ENCODE measurements at regions not wholly inside any gene's neighbourhood (a gene's known extent, or its start where the extent isn't known, plus 50 kb on each side); places are given as distances from the start of the nearest gene placed in this dataset.
"Not testable (repeated sequence)": the region's sequence is repeated elsewhere in the genome, so short reads cannot be mapped to it uniquely, and the experiment has no call there.

GRCh38 chr21:9705016-9705415 is 816.4 kb upstream of the TPTE start:
- WGBS, 2 donors: 77% methylated on average over 25 to 38 of the region's 44 CpGs
- H3K27ac ChIP-seq; ATAC-seq; H3K4me3 ChIP-seq; H3K4me1 ChIP-seq; FAIRE-seq; H3K27me3 ChIP-seq; H3K9me3 ChIP-seq; intact Hi-C loops (cut with DNase I); H3K36me3 ChIP-seq: not testable (repeated sequence)
- peak in 1 of 6 donors; percentile 26 for DNase-seq

GRCh38 chr21:9705455-9705854 is 815.9 kb upstream of the TPTE start:
- intact Hi-C loops (cut with DNase I); H3K4me3 ChIP-seq; H3K27ac ChIP-seq; H3K36me3 ChIP-seq; H3K27me3 ChIP-seq; H3K9me3 ChIP-seq; ATAC-seq; H3K4me1 ChIP-seq; FAIRE-seq: not testable (repeated sequence)
- DNase-seq: peak in 1 of 6 donors; percentile 45
- 76 to 80% methylated on average over 22 to 37 of the region's 63 CpGs for WGBS, 2 donors

GRCh38 chr21:9724542-9724941 is 796.8 kb upstream of the TPTE start:
- H3K4me1 ChIP-seq; DNase-seq; H3K4me3 ChIP-seq; H3K27me3 ChIP-seq; intact Hi-C loops (cut with DNase I); H3K36me3 ChIP-seq; FAIRE-seq; H3K27ac ChIP-seq; ATAC-seq; H3K9me3 ChIP-seq: not testable (repeated sequence)
- WGBS, 2 donors: 45 to 48% methylated on average over 6 of the region's 6 CpGs

- H3K27me3 ChIP-seq; FAIRE-seq; H3K9me3 ChIP-seq; H3K36me3 ChIP-seq; intact Hi-C loops (cut with DNase I); H3K27ac ChIP-seq; ATAC-seq; DNase-seq; H3K4me1 ChIP-seq; H3K4me3 ChIP-seq: not testable (repeated sequence)
- 30 to 31% methylated on average over 3 of the region's 3 CpGs for WGBS, 2 donors
Measured at GRCh38 chr21:9727187-9727586, 794.2 kb upstream of the TPTE start.

- WGBS, 2 donors: 25 to 29% methylated on average over 5 of the region's 5 CpGs
- intact Hi-C loops (cut with DNase I); H3K4me3 ChIP-seq; H3K4me1 ChIP-seq; H3K27me3 ChIP-seq; H3K36me3 ChIP-seq; H3K9me3 ChIP-seq; FAIRE-seq: not testable (repeated sequence)
- ATAC-seq: peak; percentile 92 to 95 (median 94)
- H3K27ac ChIP-seq: peak overlapping the region in 1 of 4 donors; percentile 57
- peak in 3 of 6 donors; percentile 43 to 63 (median 60) for DNase-seq
Measured at GRCh38 chr21:9728219-9728992, 793.0 kb upstream of the TPTE start.

GRCh38 chr21:9730866-9731265 is 790.5 kb upstream of the TPTE start:
- intact Hi-C loops (cut with DNase I): no loop called here
- no peaks in the 10 kb centered on the region for H3K9me3 ChIP-seq
- H3K4me1 ChIP-seq: peaks cover 0 to 7% (median 0%) of the 10 kb centered on the region in 3 donors
- DNase-seq (peak in 1 of 6 donors; percentile 57), ATAC-seq (no peak), FAIRE-seq (no peak)
- WGBS, 2 donors: 39 to 46% methylated on average over 3 of the region's 3 CpGs
- H3K4me3 ChIP-seq: no peak overlapping the region
- no peaks in the 10 kb centered on the region for H3K27me3 ChIP-seq
- no peak for TF ChIP-seq CTCF (IDR thresholded peaks at IDR 0.05)
- H3K27ac ChIP-seq: peak overlapping the region in 1 of 4 donors; percentile 0
- H3K36me3 ChIP-seq: no peaks in the 10 kb centered on the region

- H3K9me3 ChIP-seq; H3K4me1 ChIP-seq; DNase-seq; H3K36me3 ChIP-seq; H3K4me3 ChIP-seq; H3K27me3 ChIP-seq; FAIRE-seq; intact Hi-C loops (cut with DNase I): not testable (repeated sequence)
- peak overlapping the region in 1 of 4 donors; percentile 0 for H3K27ac ChIP-seq
- peak in 3 of 4 donors; percentile 2 to 20 (median 5) for ATAC-seq
- 32 to 48% methylated on average over 5 of the region's 5 CpGs for WGBS, 2 donors
Measured at GRCh38 chr21:9731317-9731716, 790.1 kb upstream of the TPTE start.

GRCh38 chr21:9732605-9733004 is 788.8 kb upstream of the TPTE start:
- H3K4me1 ChIP-seq; H3K27ac ChIP-seq; H3K27me3 ChIP-seq; intact Hi-C loops (cut with DNase I); ATAC-seq; H3K9me3 ChIP-seq; H3K4me3 ChIP-seq; FAIRE-seq; H3K36me3 ChIP-seq; DNase-seq: not testable (repeated sequence)
- 55 to 56% methylated on average over 3 of the region's 3 CpGs for WGBS, 2 donors

GRCh38 chr21:9733761-9734558 is 787.4 kb upstream of the TPTE start:
- ATAC-seq; intact Hi-C loops (cut with DNase I); FAIRE-seq; H3K4me3 ChIP-seq; H3K36me3 ChIP-seq; H3K27ac ChIP-seq; DNase-seq; H3K4me1 ChIP-seq; H3K27me3 ChIP-seq; H3K9me3 ChIP-seq: not testable (repeated sequence)
- 53 to 57% methylated on average over 6 of the region's 6 CpGs for WGBS, 2 donors
